Choroid plexus epithelial cell (primary cell): ENCODE measurements at regions not wholly inside any gene's neighbourhood (a gene's known extent, or its start where the extent isn't known, plus 50 kb on each side); places are given as distances from the start of the nearest gene placed in this dataset.
A peak's percentile ranks its signal among the peaks of the same experiment; 100 is the strongest.

ENCODE experiments used
- DNase-seq: peaks from one replicate; pipeline ENCODE4 v3.0.0-alpha.2; 2010; ENCODE audit warnings: low read depth
- H3K4me3 ChIP-seq: 2 replicates; pipeline ENCODE4 v1.5.1; 2011; ENCODE audit warnings: low read depth, mild to moderate bottlenecking, control low read depth, low read length, moderate library complexity
- TF ChIP-seq, protein P1 (sequence below): conservative IDR thresholded peaks from 2 replicates; pipeline ENCODE4 v1.5.1; 2011; ENCODE audit warnings: low read depth, mild to moderate bottlenecking, control low read depth, inconsistent platforms, low read length, moderate library complexity

GRCh38 chr7:41161041-41161587, 541.8 kb downstream of the INHBA start:
- TF ChIP-seq, protein P1, sequence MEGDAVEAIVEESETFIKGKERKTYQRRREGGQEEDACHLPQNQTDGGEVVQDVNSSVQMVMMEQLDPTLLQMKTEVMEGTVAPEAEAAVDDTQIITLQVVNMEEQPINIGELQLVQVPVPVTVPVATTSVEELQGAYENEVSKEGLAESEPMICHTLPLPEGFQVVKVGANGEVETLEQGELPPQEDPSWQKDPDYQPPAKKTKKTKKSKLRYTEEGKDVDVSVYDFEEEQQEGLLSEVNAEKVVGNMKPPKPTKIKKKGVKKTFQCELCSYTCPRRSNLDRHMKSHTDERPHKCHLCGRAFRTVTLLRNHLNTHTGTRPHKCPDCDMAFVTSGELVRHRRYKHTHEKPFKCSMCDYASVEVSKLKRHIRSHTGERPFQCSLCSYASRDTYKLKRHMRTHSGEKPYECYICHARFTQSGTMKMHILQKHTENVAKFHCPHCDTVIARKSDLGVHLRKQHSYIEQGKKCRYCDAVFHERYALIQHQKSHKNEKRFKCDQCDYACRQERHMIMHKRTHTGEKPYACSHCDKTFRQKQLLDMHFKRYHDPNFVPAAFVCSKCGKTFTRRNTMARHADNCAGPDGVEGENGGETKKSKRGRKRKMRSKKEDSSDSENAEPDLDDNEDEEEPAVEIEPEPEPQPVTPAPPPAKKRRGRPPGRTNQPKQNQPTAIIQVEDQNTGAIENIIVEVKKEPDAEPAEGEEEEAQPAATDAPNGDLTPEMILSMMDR = no peak
- DNase-seq = no peak
- H3K4me3 ChIP-seq = no peak overlapping the region

GRCh38 chr7:41156268-41156667, 546.6 kb downstream of the INHBA start:
- TF ChIP-seq, protein P1 = no peak
- DNase-seq = peak; percentile 39
- H3K4me3 ChIP-seq = no peak overlapping the region

DNA sequence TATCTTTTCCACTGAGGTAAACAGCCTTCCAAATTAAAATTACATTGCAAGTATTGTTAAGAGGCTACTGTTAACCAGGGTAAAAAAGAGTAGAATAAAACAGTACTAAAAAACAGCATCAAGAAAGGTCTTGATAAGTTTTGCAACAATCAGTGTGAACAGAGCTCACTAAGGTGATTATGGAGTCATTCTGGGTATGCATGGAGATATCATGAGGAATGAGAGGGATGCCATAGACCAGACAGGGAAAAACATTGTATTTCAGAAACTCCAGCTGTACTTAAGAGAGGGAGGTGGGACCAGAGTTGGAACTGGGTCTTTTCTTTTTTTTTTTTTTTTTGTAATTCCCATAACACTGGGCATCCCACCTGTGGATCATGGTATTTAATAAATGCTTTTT, 549.6 kb downstream of the INHBA start:
- no peak for DNase-seq
- TF ChIP-seq, protein P1 = no peak

GRCh38 chr7:41152179-41152678, 550.7 kb downstream of the INHBA start:
- H3K4me3 ChIP-seq = no peak overlapping the region
- TF ChIP-seq, protein P1 = no peak
- DNase-seq = no peak

More for the DNA sequence above, 549.6 kb downstream of the INHBA start:
- no peak overlapping the region for H3K4me3 ChIP-seq

GRCh38 chr7:41149576-41149975, 553.3 kb downstream of the INHBA start:
- H3K4me3 ChIP-seq = no peak overlapping the region
- no peak for DNase-seq
- TF ChIP-seq, protein P1 = no peak

DNA sequence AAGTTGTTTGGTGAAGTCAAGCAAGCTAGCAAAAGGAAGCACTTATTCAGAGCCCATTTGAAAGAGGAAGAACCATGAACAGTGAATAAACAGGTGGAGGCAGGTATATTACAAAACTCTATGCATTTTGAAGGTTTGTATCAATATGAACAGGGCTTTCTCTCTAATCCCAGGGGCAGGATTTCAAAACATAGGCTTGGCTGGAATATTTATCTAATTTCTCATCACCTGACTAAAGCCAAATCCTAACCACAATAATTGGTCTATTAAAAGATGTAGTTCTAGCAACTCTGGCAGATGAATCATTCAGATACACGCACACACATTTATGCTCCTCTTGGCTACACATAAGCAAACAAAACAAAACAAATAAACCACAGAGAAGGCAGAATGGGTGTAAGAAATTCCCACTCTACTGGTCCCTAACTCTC, 554.4 kb downstream of the INHBA start:
- no peak overlapping the region for H3K4me3 ChIP-seq
- TF ChIP-seq, protein P1 = no peak
- peak; percentile 78 for DNase-seq
